ENCODE measurements at regions not wholly inside any gene's neighbourhood (a gene's known extent, or its start where the extent isn't known, plus 50 kb on each side); places are given as distances from the start of the nearest gene placed in this dataset.

- DNase-seq = no peak
- no peaks in the 10 kb centered on the region for H3F3A ChIP-seq (ENCODE audit: insufficient read depth, low read length)
- TF ChIP-seq EZH2phosphoT487 (IDR thresholded peaks at IDR 0.05; ENCODE audit: low read length) (no peak), CTCF (IDR thresholded peaks at IDR 0.05; ENCODE audit: low read length) (no peak), EZH2 (optimal IDR thresholded peaks at IDR 0.05; ENCODE audit: low read depth, low read length) (no peak)
- H3K27me3 ChIP-seq (replicated peaks; ENCODE audit: insufficient read depth, low read length) = no peaks in the 10 kb centered on the region
- H3K4me2 ChIP-seq (ENCODE audit: low read depth, low read length) = no peak overlapping the region
- no peak overlapping the region for H2AFZ ChIP-seq (ENCODE audit: low read length)
- H4K20me1 ChIP-seq (ENCODE audit: insufficient read depth, low read length) = no peaks in the 10 kb centered on the region
- H3K9me2 ChIP-seq (replicated peaks; ENCODE audit: insufficient read depth, low read length) = no peaks in the 10 kb centered on the region
- no peak overlapping the region for H3K4me3 ChIP-seq (ENCODE audit: low read length)
- H3K36me3 ChIP-seq (replicated peaks; ENCODE audit: insufficient read depth, low read length) = no peaks in the 10 kb centered on the region
- H3K9ac ChIP-seq (ENCODE audit: low read length) = no peak overlapping the region
- H3K4me1 ChIP-seq (ENCODE audit: low read length) = 0 out of 2 replicates have a peak, but pooled peaks cover 2% of the 10 kb centered on the region
- no peaks in the 10 kb centered on the region for H3K9me3 ChIP-seq (replicated peaks; ENCODE audit: insufficient read depth, low read length)
- no peak overlapping the region for H3K27ac ChIP-seq (ENCODE audit: low read length)
- H3K79me2 ChIP-seq (ENCODE audit: low read length) = no peaks in the 10 kb centered on the region
These were observed 271.1 kb downstream of the NDUFS4 start for GRCh38 chr5:53831496-53831895.
